MM.1S (cell line): ENCODE measurements at regions not wholly inside any gene's neighbourhood (a gene's known extent, or its start where the extent isn't known, plus 50 kb on each side); places are given as distances from the start of the nearest gene placed in this dataset.

Experiments
- EZH2 ChIP-seq: fragments of 300-600 bp; sonication (generic); optimal IDR thresholded peaks from 2 replicates; pipeline ENCODE3; 2017; ENCODE audit warnings: low read depth, mild to moderate bottlenecking, antibody characterized with exemption, low read length, mixed read lengths
- EZH2phosphoT487 ChIP-seq: fragments of 300-600 bp; sonication (generic); IDR thresholded peaks from 2 replicates; pipeline ENCODE4 v1.6.1; 2018; ENCODE audit warnings: antibody characterized with exemption, low read length

GRCh38 chr9:7516376-7516775 lies 283.2 kb downstream of the DMAC1 start:
- TF ChIP-seq EZH2phosphoT487 (no peak), EZH2 (no peak)
